H7 (cell line): ENCODE measurements at regions not wholly inside any gene's neighbourhood (a gene's known extent, or its start where the extent isn't known, plus 50 kb on each side); places are given as distances from the start of the nearest gene placed in this dataset.

Experiments used
- DNase-seq: peaks from one replicate; pipeline ENCODE4 v3.0.0; 2012
- H3K27me3 ChIP-seq: 2 replicates; pipeline ENCODE4 v1.6.0; 2011; ENCODE audit warnings: mild to moderate bottlenecking, low read length; ENCODE audit not compliant: control insufficient read depth, insufficient read depth
- H3K36me3 ChIP-seq: replicated peaks from 2 replicates; pipeline ENCODE4 v1.5.1; 2011; ENCODE audit warnings: low read length; ENCODE audit not compliant: control insufficient read depth, insufficient read depth
- H3K4me3 ChIP-seq: 2 replicates; pipeline ENCODE4 v1.5.1; 2011; ENCODE audit warnings: low read depth, mild to moderate bottlenecking, control low read depth, low read length, moderate library complexity; ENCODE audit not compliant: insufficient read depth

DNA sequence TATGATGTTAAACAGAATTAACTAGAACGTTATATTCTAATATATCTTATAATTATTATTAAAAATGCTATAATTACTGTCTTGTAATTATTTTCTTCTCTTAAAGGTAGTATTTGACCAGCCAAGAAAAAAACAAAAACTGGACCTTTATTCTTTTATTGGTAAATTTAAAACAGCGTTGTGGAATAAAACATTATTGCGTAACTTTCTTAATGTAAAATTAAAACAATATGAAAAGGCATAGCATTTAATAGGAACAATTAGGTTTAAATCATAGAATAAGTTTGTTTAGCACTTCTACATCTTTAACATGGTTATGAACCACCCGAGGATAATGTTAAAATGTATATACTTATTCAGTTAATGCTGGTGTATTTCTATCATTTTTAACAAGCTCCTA is 574.5 kb upstream of the CDH18 start:
- H3K4me3 ChIP-seq: no peak overlapping the region
- no peaks in the 10 kb centered on the region for H3K36me3 ChIP-seq
- no peaks in the 10 kb centered on the region for H3K27me3 ChIP-seq
- DNase-seq: no peak

DNA sequence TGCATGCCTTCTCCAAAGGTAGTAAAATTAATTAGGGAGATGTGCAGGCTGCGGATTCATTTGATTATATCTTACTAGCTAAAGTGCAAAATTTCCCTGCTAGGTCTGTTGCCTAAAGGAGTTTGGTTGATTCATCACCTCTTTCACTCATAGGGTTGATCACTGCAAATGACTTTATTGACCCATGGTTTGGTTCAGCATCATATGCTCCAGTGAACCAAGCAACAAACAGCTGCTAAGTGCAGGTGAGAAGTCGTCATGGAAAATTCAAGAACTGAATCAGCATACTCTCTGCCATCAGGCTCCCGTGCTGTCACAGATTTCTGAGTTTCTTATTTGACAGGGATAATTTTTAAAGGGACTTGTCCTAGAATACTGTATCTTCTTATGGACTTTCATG is 571.8 kb upstream of the CDH18 start:
- no peak overlapping the region for H3K4me3 ChIP-seq
- no peak for DNase-seq
- H3K36me3 ChIP-seq: no peaks in the 10 kb centered on the region
- no peaks in the 10 kb centered on the region for H3K27me3 ChIP-seq

DNA sequence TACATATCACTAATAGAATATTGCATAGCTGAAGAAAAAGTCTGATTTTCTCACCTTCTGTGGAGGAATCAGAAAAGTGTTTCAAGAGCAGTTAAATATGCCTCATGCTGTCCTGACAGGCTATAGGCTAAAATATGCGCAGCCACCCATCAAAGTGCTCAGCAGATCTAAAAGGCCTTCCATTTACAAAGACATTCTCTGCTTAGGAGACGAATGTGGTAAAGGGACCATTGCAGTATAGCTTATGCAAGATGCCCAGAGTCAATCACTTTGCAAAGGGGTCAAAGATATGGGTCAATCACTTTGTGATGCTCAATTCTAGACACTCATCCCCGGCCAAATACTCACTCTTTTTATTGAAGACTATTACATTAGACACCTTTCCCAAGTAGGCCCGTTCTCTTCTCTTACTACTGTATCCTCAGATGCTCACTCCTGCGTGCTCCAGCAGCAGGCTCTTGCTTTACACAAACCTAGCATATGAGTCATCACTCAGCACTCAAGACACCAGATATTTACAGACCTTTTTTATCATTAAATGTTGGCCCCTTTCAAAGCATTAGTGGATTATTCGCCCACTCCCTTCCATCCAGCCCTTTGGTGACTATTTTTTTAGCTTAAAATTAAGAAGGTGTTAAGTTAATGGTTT is 568.2 kb upstream of the CDH18 start:
- DNase-seq: no peak
- H3K27me3 ChIP-seq: no peaks in the 10 kb centered on the region
- no peak overlapping the region for H3K4me3 ChIP-seq
- no peaks in the 10 kb centered on the region for H3K36me3 ChIP-seq

DNA sequence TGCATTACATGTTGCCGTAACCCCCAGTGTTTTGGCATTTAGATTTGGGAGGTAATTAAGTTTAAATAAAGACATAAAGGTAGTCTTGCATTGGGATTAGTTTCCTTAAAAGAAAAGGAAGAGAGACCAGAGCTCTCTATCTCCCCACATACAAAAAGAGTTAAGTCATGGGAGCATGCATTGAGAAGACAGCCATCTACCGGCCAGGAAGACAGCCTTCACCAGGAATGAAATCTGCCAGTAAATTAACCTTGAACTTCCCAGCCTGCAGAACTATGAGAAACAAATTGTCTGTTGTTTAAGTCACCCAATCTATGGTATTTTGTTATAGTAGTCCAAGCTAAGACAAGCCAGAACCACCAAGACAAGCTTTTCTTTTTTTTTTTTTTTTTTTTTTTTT is 567.0 kb upstream of the CDH18 start:
- no peak overlapping the region for H3K4me3 ChIP-seq
- H3K27me3 ChIP-seq: no peaks in the 10 kb centered on the region
- H3K36me3 ChIP-seq: no peaks in the 10 kb centered on the region
- DNase-seq: no peak

DNA sequence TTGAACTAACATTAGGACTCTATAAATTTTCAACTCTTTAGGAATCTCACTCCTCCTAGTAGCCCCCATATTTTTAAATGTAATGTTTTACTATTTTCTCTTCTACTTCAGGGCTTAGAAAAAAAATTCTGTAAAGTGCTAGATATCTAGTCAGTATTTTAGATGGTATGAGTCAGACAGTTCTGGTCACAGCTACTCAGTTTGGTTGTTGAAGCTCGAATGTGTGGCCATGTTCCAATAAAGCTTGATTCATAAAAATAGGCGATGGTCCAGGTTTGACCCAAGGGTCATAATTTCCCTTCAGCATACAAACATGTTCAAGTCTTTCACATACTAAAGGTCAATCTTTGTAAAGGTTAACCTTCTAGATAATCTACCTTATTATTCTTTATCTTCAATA is 566.0 kb upstream of the CDH18 start:
- H3K36me3 ChIP-seq: no peaks in the 10 kb centered on the region
- no peak overlapping the region for H3K4me3 ChIP-seq
- DNase-seq: no peak
- no peaks in the 10 kb centered on the region for H3K27me3 ChIP-seq

DNA sequence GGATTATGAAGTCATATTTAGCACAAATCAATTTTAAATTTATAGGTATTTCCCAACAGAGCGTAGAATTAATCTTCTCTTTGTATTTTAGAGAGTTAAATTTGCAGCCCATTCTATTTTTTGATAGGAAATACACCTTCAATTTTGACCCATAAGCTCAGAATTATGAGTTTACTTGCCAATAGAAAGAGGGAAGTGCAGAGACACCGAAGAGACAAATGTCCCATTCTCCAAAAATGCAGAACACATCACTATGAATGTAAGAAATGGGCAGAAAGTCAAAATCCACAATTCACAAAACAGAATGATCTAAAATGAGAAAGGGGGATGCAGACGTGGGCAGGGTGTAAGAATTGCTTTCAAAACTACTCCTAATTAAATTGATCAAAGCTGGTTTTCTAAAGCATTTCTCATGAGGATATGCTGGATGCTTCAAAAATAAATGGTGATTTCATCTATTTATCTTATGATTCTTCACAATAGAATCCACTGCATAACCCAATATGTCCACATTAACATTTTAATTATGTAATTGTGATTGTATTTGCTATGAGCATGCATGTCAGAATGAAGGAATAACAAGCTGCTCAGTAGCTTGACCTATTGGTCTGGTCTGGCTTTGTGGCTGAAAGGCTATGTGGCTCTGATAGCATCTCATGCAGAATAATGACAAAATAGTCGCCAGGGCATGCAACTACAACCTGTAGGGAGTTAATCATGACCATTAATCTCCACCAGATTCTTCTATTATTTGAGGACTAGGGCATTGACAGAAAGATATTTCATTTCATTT is 550.1 kb upstream of the CDH18 start:
- H3K36me3 ChIP-seq: no peaks in the 10 kb centered on the region
- H3K27me3 ChIP-seq: no peaks in the 10 kb centered on the region
- DNase-seq: no peak
- H3K4me3 ChIP-seq: no peak overlapping the region

DNA sequence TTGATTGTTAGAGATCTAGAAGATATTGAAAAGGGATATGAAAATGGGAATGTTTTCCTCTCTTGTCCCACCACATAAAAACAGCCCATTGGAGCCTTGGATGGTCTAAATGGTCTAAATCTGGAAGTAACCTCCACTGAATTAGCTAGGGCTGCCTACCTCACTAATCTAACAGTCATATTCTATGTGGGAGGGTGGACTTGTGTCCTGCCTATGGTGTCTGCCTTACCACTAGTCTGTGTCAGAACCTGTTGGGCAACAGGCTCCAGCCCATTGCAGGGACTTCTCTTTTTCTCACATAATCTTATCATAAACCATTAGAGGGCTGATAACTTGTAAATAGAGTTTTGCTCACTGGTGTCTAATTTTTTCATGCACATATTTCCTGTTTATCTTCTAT is 548.8 kb upstream of the CDH18 start:
- Histone ChIP-seq H3K27me3 (no peaks in the 10 kb centered on the region), H3K4me3 (no peak overlapping the region), H3K36me3 (no peaks in the 10 kb centered on the region)
- no peak for DNase-seq

DNA sequence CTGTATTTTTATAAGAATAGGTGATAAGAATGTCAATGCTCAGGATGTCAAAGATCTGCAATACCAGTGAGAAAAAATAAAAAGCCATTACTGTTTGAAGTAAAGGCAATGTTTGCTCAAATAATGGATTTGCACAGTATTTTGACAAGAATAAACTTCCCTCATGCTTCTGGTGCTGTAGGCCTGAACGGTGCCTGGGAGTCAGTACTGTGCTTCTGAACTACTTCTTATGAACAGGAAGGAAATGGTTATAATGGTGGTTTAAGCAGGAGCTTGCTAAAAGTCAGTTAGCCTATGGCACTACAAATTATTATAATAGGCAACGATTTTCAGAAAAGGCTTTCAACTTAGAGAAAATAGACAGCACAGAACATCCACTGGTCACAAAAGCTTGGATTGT is 548.3 kb upstream of the CDH18 start:
- no peak for DNase-seq
- Histone ChIP-seq H3K4me3 (no peak overlapping the region), H3K27me3 (no peaks in the 10 kb centered on the region)

DNA sequence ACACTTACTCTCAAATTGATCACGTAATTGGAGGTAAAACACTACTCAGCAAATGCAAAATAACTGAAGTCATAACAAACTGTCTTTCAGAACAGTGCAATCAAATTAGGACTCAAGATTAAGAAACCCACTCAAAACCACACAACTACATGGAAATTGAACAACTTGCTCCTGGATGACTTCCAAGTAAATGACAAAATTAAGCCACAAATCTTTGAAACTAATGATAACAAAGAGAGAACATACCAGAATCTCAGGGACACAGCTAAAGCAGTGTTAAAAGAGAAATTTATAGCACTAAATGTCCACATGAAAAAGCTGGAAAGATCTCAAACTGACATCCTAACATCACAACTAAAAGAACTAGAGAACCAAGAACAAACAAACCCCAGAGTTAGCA is 540.5 kb upstream of the CDH18 start:
- no peak for DNase-seq
- Histone ChIP-seq H3K36me3 (no peaks in the 10 kb centered on the region), H3K27me3 (no peaks in the 10 kb centered on the region), H3K4me3 (no peak overlapping the region)

More for the DNA sequence above, 548.3 kb upstream of the CDH18 start:
- no peaks in the 10 kb centered on the region for H3K36me3 ChIP-seq

DNA sequence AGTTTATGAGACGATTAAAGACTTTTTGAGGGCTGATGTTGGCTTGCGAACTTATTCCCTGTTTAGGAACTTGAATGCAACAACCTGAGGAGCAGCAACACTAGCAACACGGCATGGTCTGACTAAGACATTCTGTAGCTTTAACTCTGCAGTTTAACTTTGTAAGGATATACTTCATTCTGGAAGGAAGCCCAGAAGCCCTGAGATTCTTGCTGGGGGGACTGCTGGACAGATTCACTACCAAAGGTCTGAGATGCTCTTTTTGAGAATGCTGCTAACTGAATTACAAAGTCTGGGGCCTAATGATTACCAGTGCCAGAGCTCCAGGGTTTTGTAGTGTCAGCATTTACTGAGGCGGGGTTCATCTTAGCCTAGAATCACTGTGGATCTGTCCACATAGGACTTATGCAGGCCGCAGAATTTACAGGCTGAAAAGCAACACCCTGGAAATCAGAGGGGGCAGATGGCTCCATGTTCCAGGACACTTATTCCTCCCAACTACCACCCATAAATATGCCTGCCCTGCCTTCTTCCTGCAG is 537.1 kb upstream of the CDH18 start:
- Histone ChIP-seq H3K36me3 (no peaks in the 10 kb centered on the region), H3K27me3 (no peaks in the 10 kb centered on the region), H3K4me3 (no peak overlapping the region)
- DNase-seq: no peak

DNA sequence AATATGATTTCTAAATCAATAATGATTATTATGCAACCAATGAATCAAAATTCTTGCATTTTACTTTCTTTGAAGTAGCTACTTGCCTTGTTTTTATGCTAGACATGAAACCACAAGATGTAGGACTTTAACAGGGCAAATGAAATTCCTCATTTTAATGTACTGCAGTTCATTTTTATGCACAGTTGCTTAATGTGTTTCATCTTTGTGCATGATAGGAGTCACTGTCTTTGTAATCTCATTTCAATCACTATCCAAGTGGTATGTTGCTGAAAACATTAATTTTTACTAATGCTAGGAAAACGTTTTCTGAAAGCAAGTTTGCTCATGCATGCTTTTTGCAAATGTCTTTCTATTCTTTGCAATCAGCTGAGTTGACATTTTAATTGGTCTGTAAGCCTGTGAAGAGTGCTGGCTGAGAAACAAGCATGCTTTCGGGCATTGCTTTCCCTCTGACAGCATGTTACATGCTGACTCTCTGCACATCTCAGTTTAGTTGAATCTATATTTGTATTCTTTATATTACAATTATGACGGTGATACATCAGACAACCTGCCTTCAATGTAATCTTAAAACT is 535.0 kb upstream of the CDH18 start:
- DNase-seq: no peak
- H3K4me3 ChIP-seq: no peak overlapping the region
- no peaks in the 10 kb centered on the region for H3K27me3 ChIP-seq
- H3K36me3 ChIP-seq: no peaks in the 10 kb centered on the region

DNA sequence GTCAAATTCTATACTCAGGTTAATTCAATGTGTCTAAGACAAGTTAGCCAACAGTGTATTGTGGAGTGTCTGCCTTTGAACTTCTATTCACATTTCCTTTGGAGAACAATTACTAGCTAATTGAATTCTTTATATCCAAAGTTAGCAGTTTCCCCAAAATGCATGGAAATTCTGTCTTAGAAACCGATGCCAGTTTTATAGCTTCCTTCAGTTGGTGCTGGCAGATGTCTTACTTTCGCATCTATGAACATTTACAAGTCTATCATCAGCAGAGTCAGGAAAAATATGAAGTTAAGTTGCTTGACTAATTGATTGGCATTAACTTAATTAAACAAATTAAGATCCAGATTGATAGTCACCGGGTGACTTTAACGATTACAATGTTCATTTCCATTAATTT is 527.6 kb upstream of the CDH18 start:
- no peak for DNase-seq
- Histone ChIP-seq H3K4me3 (no peak overlapping the region), H3K27me3 (no peaks in the 10 kb centered on the region), H3K36me3 (no peaks in the 10 kb centered on the region)

DNA sequence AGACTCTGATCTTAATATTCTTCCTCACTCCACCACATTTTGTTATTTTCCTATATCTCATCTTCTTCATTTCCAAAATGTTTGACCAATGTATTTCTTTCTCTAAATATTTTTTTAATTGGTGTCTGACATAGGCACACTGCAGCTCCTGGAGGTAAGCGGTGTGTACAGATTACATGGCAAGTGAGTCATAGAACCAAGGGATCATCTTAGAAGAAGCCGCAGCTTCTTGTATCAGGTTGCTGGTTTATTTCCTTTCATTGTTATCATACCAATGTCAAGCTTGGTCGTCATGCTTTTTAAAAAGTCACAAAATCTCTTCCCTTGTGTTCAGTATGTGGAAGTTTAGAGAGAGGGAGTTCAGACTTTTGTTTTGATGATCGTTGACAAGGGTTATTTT is 526.1 kb upstream of the CDH18 start:
- Histone ChIP-seq H3K4me3 (no peak overlapping the region), H3K27me3 (no peaks in the 10 kb centered on the region), H3K36me3 (no peaks in the 10 kb centered on the region)
- DNase-seq: no peak

DNA sequence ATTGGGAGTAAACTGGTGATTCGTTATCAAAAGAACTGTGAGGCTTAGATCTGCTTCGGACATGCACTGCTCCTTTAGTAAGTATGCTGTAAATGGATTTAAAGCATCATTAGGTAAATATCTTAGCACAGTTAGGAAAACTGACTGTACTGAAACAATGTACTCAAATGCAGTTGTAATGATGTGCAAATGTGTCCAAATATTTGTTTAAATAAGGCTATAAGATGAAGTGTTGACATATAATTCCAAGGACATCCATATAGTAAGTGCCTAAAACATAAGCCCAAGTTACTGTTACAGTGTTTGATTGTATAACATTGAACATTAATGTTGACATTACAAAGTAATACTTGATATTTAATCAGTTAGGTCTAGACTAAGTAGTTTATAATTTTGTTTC is 512.5 kb upstream of the CDH18 start:
- no peaks in the 10 kb centered on the region for H3K27me3 ChIP-seq
- no peak overlapping the region for H3K4me3 ChIP-seq
- DNase-seq: no peak
- no peaks in the 10 kb centered on the region for H3K36me3 ChIP-seq

DNA sequence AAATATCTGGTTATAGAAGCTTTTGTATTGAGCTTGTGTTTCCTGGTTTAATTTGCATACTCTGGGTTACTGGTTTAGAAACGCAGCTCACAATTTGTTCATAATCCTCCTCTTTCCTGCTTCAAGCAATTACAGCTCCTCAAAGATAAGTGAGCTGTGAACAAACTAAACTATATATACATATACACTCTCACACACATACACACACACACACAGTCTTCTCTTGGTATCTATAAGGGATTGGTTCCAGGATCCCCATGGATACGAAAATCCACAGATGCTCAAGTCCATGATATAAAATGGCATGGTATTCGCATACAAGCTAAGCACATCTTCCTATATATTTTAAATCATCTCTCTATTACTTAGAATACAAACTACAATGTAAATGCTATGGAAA is 510.9 kb upstream of the CDH18 start:
- DNase-seq: no peak
- no peaks in the 10 kb centered on the region for H3K27me3 ChIP-seq
- no peak overlapping the region for H3K4me3 ChIP-seq
- no peaks in the 10 kb centered on the region for H3K36me3 ChIP-seq
